H9 (cell line): ENCODE measurements at regions not wholly inside any gene's neighbourhood (a gene's known extent, or its start where the extent isn't known, plus 50 kb on each side); places are given as distances from the start of the nearest gene placed in this dataset.

Experiments used
- DNase-seq: peaks from one replicate; pipeline ENCODE4 v3.0.0-alpha.2; 2017
- H2AFZ ChIP-seq: one replicate; pipeline ENCODE4 v1.6.1; 2013; ENCODE audit warnings: mild to moderate bottlenecking, low read length, control low read depth, moderate library complexity
- H2AK5ac ChIP-seq: 2 replicates; pipeline ENCODE4 v1.6.1; 2013; ENCODE audit warnings: low read length, control low read depth, mixed read lengths; ENCODE audit not compliant: insufficient read length
- H2BK120ac ChIP-seq: one replicate; pipeline ENCODE4 v1.6.1; 2013; ENCODE audit warnings: low read depth, mild to moderate bottlenecking, low read length, control low read depth, inconsistent platforms; ENCODE audit not compliant: poor library complexity, severe bottlenecking
- H2BK12ac ChIP-seq: 2 replicates; pipeline ENCODE4 v1.6.1; 2013; ENCODE audit warnings: low read length, control low read depth, mixed read lengths, low read depth; ENCODE audit not compliant: insufficient read length
- H2BK15ac ChIP-seq: 2 replicates; pipeline ENCODE4 v1.6.1; 2013; ENCODE audit warnings: low read depth, low read length, control low read depth
- H2BK20ac ChIP-seq: one replicate; pipeline ENCODE4 v1.6.1; 2013; ENCODE audit warnings: low read depth, mild to moderate bottlenecking, low read length, control low read depth, inconsistent platforms; ENCODE audit not compliant: poor library complexity, severe bottlenecking
- H2BK5ac ChIP-seq: 2 replicates; pipeline ENCODE4 v1.6.1; 2013; ENCODE audit warnings: low read length, control low read depth, mixed read lengths; ENCODE audit not compliant: insufficient read length
- H3K14ac ChIP-seq: 2 replicates; pipeline ENCODE4 v1.6.1; 2013; ENCODE audit warnings: low read length, control low read depth; ENCODE audit not compliant: insufficient read depth
- H3K18ac ChIP-seq: 2 replicates; pipeline ENCODE4 v1.6.1; 2013; ENCODE audit warnings: low read depth, mild to moderate bottlenecking, mixed read lengths, low read length, control low read depth; ENCODE audit not compliant: insufficient read length
- H3K23ac ChIP-seq: 2 replicates; pipeline ENCODE4 v1.6.1; 2013; ENCODE audit warnings: low read length, control low read depth, mixed read lengths, low read depth; ENCODE audit not compliant: insufficient read length
- H3K23me2 ChIP-seq: 2 replicates; pipeline ENCODE4 v1.6.1; 2013; ENCODE audit warnings: low read depth, mild to moderate bottlenecking, mixed read lengths, low read length, control low read depth; ENCODE audit not compliant: insufficient read length, poor library complexity, severe bottlenecking
- H3K27ac ChIP-seq: 2 replicates; pipeline ENCODE4 v1.5.1; 2013; ENCODE audit warnings: low read length, control low read depth, mixed read lengths, low read depth; ENCODE audit not compliant: insufficient read length
- H3K27me3 ChIP-seq: 2 replicates; pipeline ENCODE4 v1.6.1; 2013; ENCODE audit warnings: low read length, control low read depth, inconsistent platforms; ENCODE audit not compliant: insufficient read depth
- H3K4ac ChIP-seq: 2 replicates; pipeline ENCODE4 v1.6.1; 2013; ENCODE audit warnings: low read depth, mild to moderate bottlenecking, control low read depth, inconsistent platforms, low read length, moderate library complexity
- H3K4me1 ChIP-seq: 2 replicates; pipeline ENCODE4 v1.6.1; 2013; ENCODE audit warnings: low read length, control low read depth, inconsistent platforms; ENCODE audit not compliant: insufficient read depth
- H3K4me2 ChIP-seq: 2 replicates; pipeline ENCODE4 v1.6.1; 2013; ENCODE audit warnings: low read length, control low read depth, mixed read lengths; ENCODE audit not compliant: insufficient read length, insufficient read depth
- H3K56ac ChIP-seq: 2 replicates; pipeline ENCODE4 v1.6.1; 2013; ENCODE audit warnings: low read depth, mild to moderate bottlenecking, mixed read lengths, low read length, control low read depth; ENCODE audit not compliant: insufficient read length
- H3K79me1 ChIP-seq: 2 replicates; pipeline ENCODE4 v1.6.1; 2013; ENCODE audit warnings: low read depth, mild to moderate bottlenecking, moderate library complexity, low read length, control low read depth, inconsistent platforms; ENCODE audit not compliant: insufficient read depth, poor library complexity, severe bottlenecking
- H3K79me2 ChIP-seq: 2 replicates; pipeline ENCODE4 v1.6.1; 2013; ENCODE audit warnings: low read length, control low read depth, inconsistent platforms; ENCODE audit not compliant: insufficient read depth
- H3K9ac ChIP-seq: 2 replicates; pipeline ENCODE4 v1.6.1; 2013; ENCODE audit warnings: low read length, control low read depth, mixed read lengths; ENCODE audit not compliant: insufficient read length; ENCODE audit errors: extremely low read depth
- H3K9me3 ChIP-seq: one replicate; pipeline ENCODE4 v1.6.1; 2013; ENCODE audit warnings: low read depth, low read length, inconsistent platforms; ENCODE audit not compliant: control insufficient read depth
- H3T11ph ChIP-seq: one replicate; pipeline ENCODE4 v1.6.1; 2013; ENCODE audit warnings: mild to moderate bottlenecking, low read length, control low read depth, inconsistent platforms
- H4K20me1 ChIP-seq: one replicate; pipeline ENCODE4 v1.6.1; 2013; ENCODE audit not compliant: control insufficient read depth, insufficient read length, insufficient read depth
- H4K5ac ChIP-seq: 2 replicates; pipeline ENCODE4 v1.6.1; 2013; ENCODE audit warnings: low read depth, mild to moderate bottlenecking, mixed read lengths, low read length, control low read depth; ENCODE audit not compliant: insufficient read length
- H4K8ac ChIP-seq: replicated peaks from 2 replicates; pipeline ENCODE4 v1.6.1; 2013; ENCODE audit warnings: low read length, control low read depth, mixed read lengths, low read depth; ENCODE audit not compliant: insufficient read length
- H4K91ac ChIP-seq: 2 replicates; pipeline ENCODE4 v1.6.1; 2013; ENCODE audit warnings: low read depth, mild to moderate bottlenecking, moderate library complexity, mixed read lengths, low read length, control low read depth; ENCODE audit not compliant: insufficient read length
- H3K27ac Mint-ChIP-seq, 3 experiments: 2 replicates in 2 of 3; 3 replicates in 1 of 3; pipeline ENCODE4 v1.8.0; 2020 to 2021; ENCODE audit warnings: mixed read lengths in 3 of 3, mild to moderate bottlenecking in 1 of 3, moderate library complexity in 1 of 3
- H3K27me3 Mint-ChIP-seq: 2 replicates; pipeline ENCODE4 v1.8.0; 2021; ENCODE audit warnings: low read depth, mild to moderate bottlenecking, moderate library complexity, mixed read lengths
- H3K36me3 Mint-ChIP-seq, 3 experiments: 2 replicates in 2 of 3; 3 replicates in 1 of 3; pipeline ENCODE4 v1.8.0; 2020 to 2021; ENCODE audit warnings: low read depth in 3 of 3, mixed read lengths in 3 of 3; ENCODE audit not compliant: insufficient read depth in 1 of 3
- H3K4me1 Mint-ChIP-seq, 2 experiments: 2 replicates each; pipeline ENCODE4 v1.8.0; 2020; ENCODE audit warnings: mixed read lengths in 2 of 2
- H3K4me3 Mint-ChIP-seq, 2 experiments: 2 replicates in 1 of 2; 3 replicates in 1 of 2; pipeline ENCODE4 v1.8.0; 2020 to 2021; ENCODE audit warnings: mild to moderate bottlenecking in 2 of 2, mixed read lengths in 2 of 2, moderate library complexity in 1 of 2
- H3K9me3 Mint-ChIP-seq, 2 experiments: 2 replicates in 1 of 2; 3 replicates in 1 of 2; pipeline ENCODE4 v1.8.0; 2020; ENCODE audit warnings: mild to moderate bottlenecking in 2 of 2, mixed read lengths in 2 of 2, moderate library complexity in 1 of 2
- CTCF ChIP-seq: fragments of 200-600 bp; sonication (generic); conservative IDR thresholded peaks from 3 replicates; pipeline ENCODE4 v1.8.0; 2021; ENCODE audit warnings: antibody characterized with exemption, mild to moderate bottlenecking
- WGBS: extraction: QIAGEN DNeasy Blood & Tissue Kit; methylation state at CpG from one replicate; pipeline ENCODE4 v1.1.7; 2013; ENCODE audit warnings: missing lambda C conversion rate, low lambda C conversion rate, mixed read lengths; ENCODE audit not compliant: insufficient read length; ENCODE audit errors: extremely low coverage; 5-methylcytosine and 5-hydroxymethylcytosine counted together

- H3K36me3 Mint-ChIP-seq = peaks cover 5 to 14% (median 8%) of the 10 kb centered on the region in 3 experiments; a peak in 5 of 7 replicates
- no peak overlapping the region for H2AFZ ChIP-seq
- H3K14ac ChIP-seq = no peak overlapping the region
- H2BK120ac ChIP-seq = no peak overlapping the region
- H3K79me2 ChIP-seq = no peaks in the 10 kb centered on the region
- no peak overlapping the region for H4K8ac ChIP-seq
- H2BK20ac ChIP-seq = no peak overlapping the region
- no peak overlapping the region for H3K9ac ChIP-seq
- H2AK5ac ChIP-seq = no peak overlapping the region
- no peak overlapping the region for H2BK12ac ChIP-seq
- no peak overlapping the region for H2BK15ac ChIP-seq
- no peaks in the 10 kb centered on the region for H3K9me3 ChIP-seq
- H3K9me3 Mint-ChIP-seq = peaks cover 11 to 18% of the 10 kb centered on the region in 2 experiments
- no peak overlapping the region for H3T11ph ChIP-seq
- H3K4me2 ChIP-seq = no peak overlapping the region
- no peak overlapping the region for H3K56ac ChIP-seq
- DNase-seq = no peak
- no peaks in the 10 kb centered on the region for H3K4me1 ChIP-seq
- no peaks in the 10 kb centered on the region for H3K27me3 Mint-ChIP-seq
- no peak overlapping the region for H2BK5ac ChIP-seq
- no peaks in the 10 kb centered on the region for H3K27me3 ChIP-seq
- no peak overlapping the region for H4K91ac ChIP-seq
- no CpG with 5 or more reads among the region's 3 CpGs for WGBS
- H3K27ac Mint-ChIP-seq = peak overlapping the region in 2 of 3 experiments; percentile 7 to 79; a peak in 2 of 7 replicates
- no peak for TF ChIP-seq CTCF
- H3K27ac ChIP-seq = no peak overlapping the region
- no peaks in the 10 kb centered on the region for H3K23me2 ChIP-seq
- no peaks in the 10 kb centered on the region for H4K20me1 ChIP-seq
- no peak overlapping the region for H4K5ac ChIP-seq
- no peak overlapping the region for H3K4ac ChIP-seq
- no peaks in the 10 kb centered on the region for H3K79me1 ChIP-seq
- H3K23ac ChIP-seq = no peak overlapping the region
- H3K4me3 Mint-ChIP-seq = no peak overlapping the region
- no peak overlapping the region for H3K18ac ChIP-seq
- peaks cover 19 to 20% of the 10 kb centered on the region in 2 experiments for H3K4me1 Mint-ChIP-seq
Measured at GRCh38 chrX:113369056-113369455, 528.4 kb upstream of the AMOT start.
